WTC11 (cell line): ENCODE measurements at regions not wholly inside any gene's neighbourhood (a gene's known extent, or its start where the extent isn't known, plus 50 kb on each side); places are given as distances from the start of the nearest gene placed in this dataset.

Source experiments
- ATAC-seq: fragments of 200-7000 bp; cut with Tn5 transposase; 2 replicates; pipeline ENCODE4 v1.10.0; 2021; ENCODE audit warnings: mild to moderate bottlenecking, moderate library complexity
- CTCF ChIA-PET: fragments of 300-600 bp; sonication (Branson Sonifier 250); formaldehyde crosslinking; loops from one replicate; lab custom pipeline; 2021; ENCODE audit warnings: antibody characterized with exemption; lab: Charles Lee
- POLR2A ChIA-PET: fragments of 350-600 bp; sonication (Branson Sonifier 250); formaldehyde crosslinking; loops from one replicate; lab custom pipeline; 2021; ENCODE audit warnings: antibody characterized with exemption; lab: Charles Lee
- DNase-seq: peaks from one replicate; pipeline ENCODE4 v3.0.0; 2021; ENCODE audit warnings: low spot score
- H3K27ac Mint-ChIP-seq: 2 replicates; pipeline ENCODE4 v1.8.0; 2021; ENCODE audit warnings: mixed read lengths
- H3K27me3 Mint-ChIP-seq: 2 replicates; pipeline ENCODE4 v1.8.0; 2021; ENCODE audit warnings: low read depth, mild to moderate bottlenecking, moderate library complexity, mixed read lengths
- H3K36me3 Mint-ChIP-seq: 2 replicates; pipeline ENCODE4 v1.8.0; 2021; ENCODE audit warnings: mixed read lengths
- H3K4me1 Mint-ChIP-seq: 2 replicates; pipeline ENCODE4 v1.8.0; 2022; ENCODE audit warnings: mixed read lengths
- H3K4me3 Mint-ChIP-seq: 2 replicates; pipeline ENCODE4 v1.8.0; 2021; ENCODE audit warnings: mild to moderate bottlenecking, moderate library complexity, mixed read lengths
- H3K9me3 Mint-ChIP-seq: 2 replicates; pipeline ENCODE4 v1.8.0; 2021; ENCODE audit warnings: mixed read lengths
- ATF3 ChIP-seq: sonication (generic); formaldehyde crosslinking; conservative IDR thresholded peaks from 2 replicates; pipeline ENCODE4 v1.8.1; 2022; ENCODE audit warnings: mild to moderate bottlenecking, missing genetic modification reagents
- CDX4 ChIP-seq: fragments of 250-450 bp; sonication (Bioruptor Pico); IDR thresholded peaks from 2 replicates; pipeline ENCODE4 v1.9.0; 2021; ENCODE audit warnings: moderate library complexity, mild to moderate bottlenecking, inconsistent platforms, borderline replicate concordance
- CREB1 ChIP-seq: sonication (generic); formaldehyde crosslinking; IDR thresholded peaks from 2 replicates; pipeline ENCODE4 v1.8.0; 2023; ENCODE audit warnings: mild to moderate bottlenecking, missing genetic modification reagents
- EMX1 ChIP-seq: fragments of 250-450 bp; sonication (Bioruptor Pico); IDR thresholded peaks from 2 replicates; pipeline ENCODE4 v1.8.0; 2021; ENCODE audit warnings: mild to moderate bottlenecking
- GABPB1 ChIP-seq: sonication (generic); formaldehyde crosslinking; IDR thresholded peaks from 2 replicates; pipeline ENCODE4 v1.8.1; 2023; ENCODE audit warnings: mild to moderate bottlenecking, missing genetic modification reagents
- GTF2I ChIP-seq: fragments of 250-450 bp; sonication (Bioruptor Pico); conservative IDR thresholded peaks from 2 replicates; pipeline ENCODE4 v1.4.0; 2021; ENCODE audit warnings: mild to moderate bottlenecking
- IRF2 ChIP-seq: sonication (generic); formaldehyde crosslinking; IDR thresholded peaks from 2 replicates; pipeline ENCODE4 v1.8.0; 2022; ENCODE audit warnings: low read depth, missing genetic modification reagents, borderline replicate concordance
- JAZF1 ChIP-seq: fragments of 250-450 bp; sonication (Bioruptor Pico); IDR thresholded peaks from 2 replicates; pipeline ENCODE4 v1.9.0; 2021; ENCODE audit warnings: moderate library complexity, mild to moderate bottlenecking, inconsistent platforms
- JUN ChIP-seq: sonication (generic); formaldehyde crosslinking; IDR thresholded peaks from 2 replicates; pipeline ENCODE4 v1.8.0; 2023; ENCODE audit warnings: mild to moderate bottlenecking, missing genetic modification reagents
- MAX ChIP-seq: sonication (generic); formaldehyde crosslinking; IDR thresholded peaks from 2 replicates; pipeline ENCODE4 v1.8.0; 2022; ENCODE audit warnings: mild to moderate bottlenecking, missing genetic modification reagents
- MXD4 ChIP-seq: fragments of 250-450 bp; sonication (Bioruptor Pico); IDR thresholded peaks from 2 replicates; pipeline ENCODE4 v1.8.0; 2021; ENCODE audit warnings: mild to moderate bottlenecking, moderate library complexity, borderline replicate concordance
- NR3C1 ChIP-seq: sonication (generic); formaldehyde crosslinking; conservative IDR thresholded peaks from 2 replicates; pipeline ENCODE4 v1.8.1; 2023; ENCODE audit warnings: low read depth, mild to moderate bottlenecking, missing genetic modification reagents
- PRDM15 ChIP-seq: sonication (generic); formaldehyde crosslinking; IDR thresholded peaks from 2 replicates; pipeline ENCODE4 v1.8.0; 2022; ENCODE audit warnings: missing genetic modification reagents
- SMAD3 ChIP-seq: sonication (generic); formaldehyde crosslinking; IDR thresholded peaks from 2 replicates; pipeline ENCODE4 v1.8.0; 2022; ENCODE audit warnings: missing genetic modification reagents, mild to moderate bottlenecking, borderline replicate concordance
- STAT6 ChIP-seq: sonication (generic); formaldehyde crosslinking; conservative IDR thresholded peaks from 2 replicates; pipeline ENCODE4 v1.8.1; 2023; ENCODE audit warnings: mild to moderate bottlenecking, low read depth, missing genetic modification reagents, moderate library complexity
- TCF7 ChIP-seq: sonication (generic); formaldehyde crosslinking; IDR thresholded peaks from 2 replicates; pipeline ENCODE4 v1.8.0; 2022; ENCODE audit warnings: mild to moderate bottlenecking, low read depth, missing genetic modification reagents, moderate library complexity
- TEAD4 ChIP-seq: sonication (generic); formaldehyde crosslinking; IDR thresholded peaks from 2 replicates; pipeline ENCODE4 v1.8.0; 2022; ENCODE audit warnings: mild to moderate bottlenecking, missing genetic modification reagents
- ZNF138 ChIP-seq: sonication (generic); formaldehyde crosslinking; conservative IDR thresholded peaks from 2 replicates; pipeline ENCODE4 v1.8.1; 2022; ENCODE audit warnings: mild to moderate bottlenecking, moderate library complexity, missing genetic modification reagents
- ZNF232 ChIP-seq: sonication (generic); formaldehyde crosslinking; IDR thresholded peaks from 2 replicates; pipeline ENCODE4 v1.8.0; 2022; ENCODE audit warnings: mild to moderate bottlenecking, missing genetic modification reagents
- ZNF317 ChIP-seq: sonication (generic); formaldehyde crosslinking; IDR thresholded peaks from 2 replicates; pipeline ENCODE4 v1.8.1; 2023; ENCODE audit warnings: low read depth, mild to moderate bottlenecking, moderate library complexity, missing genetic modification reagents, borderline replicate concordance
- ZNF416 ChIP-seq: fragments of 250-450 bp; sonication (Bioruptor Pico); IDR thresholded peaks from 2 replicates; pipeline ENCODE4 v1.9.0; 2021; ENCODE audit warnings: mild to moderate bottlenecking, inconsistent platforms

GRCh38 chr2:239806276-239806675, 218.9 kb downstream of the NDUFA10 start (continued):
- TF ChIP-seq NR3C1 (CRISPR knock-in tag) (no peak), ATF3 (no peak), ZNF138 (CRISPR knock-in tag) (no peak)

GRCh38 chr2:239805414-239805813, 219.7 kb downstream of the NDUFA10 start:
- peaks cover 5% of the 10 kb centered on the region for H3K9me3 Mint-ChIP-seq
- no peaks in the 10 kb centered on the region for H3K27me3 Mint-ChIP-seq
- ATAC-seq: no peak
- H3K4me1 Mint-ChIP-seq: peaks cover 4% of the 10 kb centered on the region; the same call in 1 of the 2 replicates
- DNase-seq: no peak
- no peak overlapping the region for H3K4me3 Mint-ChIP-seq
- ChIA-PET CTCF (interaction anchor here (0.6 to 3.7 kb wide), 2 partner anchors 19 to 1665 kb away, joined by 5 to 13 read pairs; no protein-coding TSS in a partner anchor), POLR2A (no interaction called here)
- no peak for TF ChIP-seq MAX (CRISPR knock-in tag)
- TF ChIP-seq TCF7 (CRISPR knock-in tag): no peak
- no peak for TF ChIP-seq ZNF232 (CRISPR knock-in tag)
- TF ChIP-seq NR3C1 (CRISPR knock-in tag): no peak
- no peak for TF ChIP-seq PRDM15 (CRISPR knock-in tag)
- TF ChIP-seq CDX4 (CRISPR knock-in tag): no peak
- no peak for TF ChIP-seq TEAD4 (CRISPR knock-in tag)
- TF ChIP-seq ZNF317 (CRISPR knock-in tag): no peak
- TF ChIP-seq, all 79 proteins: peak for 0
- Mint-ChIP-seq H3K27ac (no peak overlapping the region), H3K36me3 (no peaks in the 10 kb centered on the region)

GRCh38 chr2:239805043-239805329, 220.2 kb downstream of the NDUFA10 start:
- ChIA-PET CTCF (interaction anchor here (3.7 kb wide), 1 partner anchor 19 kb away, joined by 13 read pairs; no protein-coding TSS in a partner anchor), POLR2A (no interaction called here)
- Mint-ChIP-seq H3K36me3 (no peaks in the 10 kb centered on the region), H3K9me3 (peaks cover 9% of the 10 kb centered on the region), H3K27me3 (no peaks in the 10 kb centered on the region), H3K4me1 (peaks cover 4% of the 10 kb centered on the region; the same call in 1 of the 2 replicates)
- no peak for DNase-seq
- no peak for TF ChIP-seq ZNF317 (CRISPR knock-in tag)
- no peak for TF ChIP-seq ZNF416 (CRISPR knock-in tag)
- no peak for TF ChIP-seq EMX1 (CRISPR knock-in tag)
- no peak for TF ChIP-seq IRF2 (CRISPR knock-in tag)
- no peak for TF ChIP-seq GTF2I (CRISPR knock-in tag)
- no peak for TF ChIP-seq TCF7 (CRISPR knock-in tag)
- TF ChIP-seq, all 79 proteins: peak for 0
- ATAC-seq: no peak
- Mint-ChIP-seq H3K27ac (no peak overlapping the region), H3K4me3 (no peak overlapping the region)

GRCh38 chr2:239804161-239805042, 220.7 kb downstream of the NDUFA10 start:
- Mint-ChIP-seq H3K9me3 (peaks cover 15% of the 10 kb centered on the region), H3K4me1 (peaks cover 4% of the 10 kb centered on the region; the same call in 1 of the 2 replicates), H3K27me3 (no peaks in the 10 kb centered on the region), H3K36me3 (no peaks in the 10 kb centered on the region), H3K4me3 (no peak overlapping the region), H3K27ac (no peak overlapping the region)
- ChIA-PET CTCF (interaction anchor here (3.7 kb wide), 1 partner anchor 20 kb away, joined by 13 read pairs; no protein-coding TSS in a partner anchor), POLR2A (no interaction called here)
- DNase-seq: no peak
- TF ChIP-seq GABPB1 (no peak), JUN (CRISPR knock-in tag) (no peak), MXD4 (CRISPR knock-in tag) (no peak), SMAD3 (CRISPR knock-in tag) (no peak), JAZF1 (CRISPR knock-in tag) (no peak), CREB1 (no peak), STAT6 (no peak)
- no peak for ATAC-seq
